Keratinocyte (primary cell): ENCODE measurements at regions not wholly inside any gene's neighbourhood (a gene's known extent, or its start where the extent isn't known, plus 50 kb on each side); places are given as distances from the start of the nearest gene placed in this dataset.

Source experiments
- DNase-seq: peaks from one replicate; pipeline ENCODE4 v3.0.0-alpha.2; 2011; ENCODE audit warnings: low read depth, missing footprints, low spot score
- FAIRE-seq: peaks from 2 replicates; lab custom pipeline; 2011; peaks lifted over from hg19 to GRCh38; lab: Jason Lieb, UNC
- H2AFZ ChIP-seq: 2 replicates; pipeline ENCODE4 v1.6.0; 2012; ENCODE audit warnings: low read length, control low read depth, inconsistent platforms; ENCODE audit not compliant: control insufficient read depth
- H3K27ac ChIP-seq: 2 replicates; pipeline ENCODE4 v1.5.1; 2011; ENCODE audit warnings: low read length; ENCODE audit not compliant: control insufficient read depth, insufficient read depth
- H3K27me3 ChIP-seq: 3 replicates; pipeline ENCODE4 v1.6.0; 2011; ENCODE audit warnings: low read length; ENCODE audit not compliant: control insufficient read depth, insufficient read depth; ENCODE audit errors: extremely low read depth
- H3K36me3 ChIP-seq, 2 experiments: 2 replicates in 1 of 2; 3 replicates in 1 of 2; pipeline ENCODE4 v1.5.1; 2011; ENCODE audit warnings: low read length in 2 of 2, mild to moderate bottlenecking in 1 of 2; ENCODE audit not compliant: control insufficient read depth in 2 of 2, insufficient read depth in 2 of 2; ENCODE audit errors: extremely low read depth in 1 of 2
- H3K4me1 ChIP-seq: 3 replicates; pipeline ENCODE4 v1.5.1; 2011; ENCODE audit warnings: low read length; ENCODE audit not compliant: control insufficient read depth, insufficient read depth; ENCODE audit errors: extremely low read depth
- H3K4me2 ChIP-seq: 3 replicates; pipeline ENCODE4 v1.6.0; 2011; ENCODE audit warnings: low read depth, low read length; ENCODE audit not compliant: control insufficient read depth, insufficient read depth; ENCODE audit errors: extremely low read depth
- H3K4me3 ChIP-seq, 3 experiments: fragments of 200-600 bp in 1 of 3; sonication (generic) in 1 of 3; 2 replicates in 2 of 3; 3 replicates in 1 of 3; pipeline ENCODE4 v1.5.1; 2011 to 2016; ENCODE audit warnings: low read length in 3 of 3, mild to moderate bottlenecking in 3 of 3, control low read depth in 2 of 3, inconsistent platforms in 1 of 3, low read depth in 1 of 3, mixed read lengths in 1 of 3, mixed run types in 1 of 3, moderate library complexity in 1 of 3; ENCODE audit not compliant: control insufficient read depth in 2 of 3, insufficient read depth in 2 of 3; ENCODE audit errors: extremely low read depth in 1 of 3
- H3K79me2 ChIP-seq: 2 replicates; pipeline ENCODE4 v1.6.0; 2012; ENCODE audit warnings: low read length; ENCODE audit not compliant: control insufficient read depth, insufficient read depth
- H3K9ac ChIP-seq: 3 replicates; pipeline ENCODE4 v1.6.0; 2011; ENCODE audit warnings: low read length; ENCODE audit not compliant: control insufficient read depth, insufficient read depth; ENCODE audit errors: extremely low read depth
- H3K9me1 ChIP-seq: 3 replicates; pipeline ENCODE4 v1.6.0; 2011; ENCODE audit warnings: low read length; ENCODE audit not compliant: control insufficient read depth, insufficient read depth; ENCODE audit errors: extremely low read depth
- H3K9me3 ChIP-seq: 2 replicates; pipeline ENCODE4 v1.5.1; 2012; ENCODE audit warnings: low read depth, low read length; ENCODE audit not compliant: control insufficient read depth
- H4K20me1 ChIP-seq: 3 replicates; pipeline ENCODE4 v1.6.0; 2011; ENCODE audit warnings: low read length; ENCODE audit not compliant: control insufficient read depth, insufficient read depth; ENCODE audit errors: extremely low read depth
- CTCF ChIP-seq, 3 experiments: IDR thresholded peaks in 1 of 3; conservative IDR thresholded peaks in 1 of 3; optimal IDR thresholded peaks in 1 of 3; 2 replicates in 2 of 3; 3 replicates in 1 of 3; pipeline versions ENCODE3 to v1.5.1; 2011; ENCODE audit warnings: low read length in 3 of 3, mild to moderate bottlenecking in 3 of 3, moderate library complexity in 2 of 3, control low read depth in 1 of 3, inconsistent platforms in 1 of 3; ENCODE audit not compliant: insufficient read depth in 2 of 3; ENCODE audit errors: extremely low read depth in 1 of 3
- EZH2 ChIP-seq: IDR thresholded peaks from one replicate; pipeline ENCODE4 v1.6.1; 2012; ENCODE audit warnings: inconsistent platforms, mild to moderate bottlenecking, low read length, moderate library complexity
- dilution Hi-C: fragments of 300-500 bp; cut with MboI; formaldehyde crosslinking; loops from one replicate; pipeline ENCODE4 v1.7.0; 2020; ENCODE audit warnings: low sequenced_read_pairs; ENCODE audit not compliant: extremely low pct_ligation_motif_present

GRCh38 chr6:14703586-14703985 lies 542.3 kb upstream of the JARID2 start:
- no peak for DNase-seq
- H4K20me1 ChIP-seq, result no peaks in the 10 kb centered on the region
- H3K9me1 ChIP-seq, result no peaks in the 10 kb centered on the region
- no peaks in the 10 kb centered on the region for H3K27me3 ChIP-seq
- no peak overlapping the region for H3K9ac ChIP-seq
- no peak overlapping the region for H3K4me3 ChIP-seq
- no peak overlapping the region for H2AFZ ChIP-seq
- no peaks in the 10 kb centered on the region for H3K9me3 ChIP-seq
- peaks cover 13% of the 10 kb centered on the region for H3K4me1 ChIP-seq
- no peak overlapping the region for H3K27ac ChIP-seq
- no peaks in the 10 kb centered on the region for H3K79me2 ChIP-seq
- no peak for FAIRE-seq
- dilution Hi-C loops, result no loop called here
- no peak for TF ChIP-seq CTCF (optimal IDR thresholded peaks at IDR 0.05 in 1 of 3, IDR thresholded peaks at IDR 0.05 in 1 of 3, conservative IDR thresholded peaks at IDR 0.05 in 1 of 3; ENCODE audit: extremely low read depth in 1 of 3, insufficient read depth in 2 of 3, low read length in 3 of 3)
- TF ChIP-seq EZH2, result no peak
- H3K36me3 ChIP-seq, result no peaks in the 10 kb centered on the region
- no peak overlapping the region for H3K4me2 ChIP-seq

GRCh38 chr6:14704383-14705271 lies 541.2 kb upstream of the JARID2 start:
- Histone ChIP-seq H3K4me2 (no peak overlapping the region), H3K4me1 (peaks cover 13% of the 10 kb centered on the region), H3K4me3 (no peak overlapping the region), H3K9me1 (no peaks in the 10 kb centered on the region), H4K20me1 (no peaks in the 10 kb centered on the region), H3K79me2 (no peaks in the 10 kb centered on the region), H3K27ac (no peak overlapping the region), H2AFZ (no peak overlapping the region), H3K27me3 (no peaks in the 10 kb centered on the region), H3K9me3 (no peaks in the 10 kb centered on the region), H3K9ac (no peak overlapping the region), H3K36me3 (no peaks in the 10 kb centered on the region)
- DNase-seq (no peak), FAIRE-seq (no peak)
- dilution Hi-C loops, result no loop called here
- TF ChIP-seq EZH2 (no peak), CTCF (optimal IDR thresholded peaks at IDR 0.05 in 1 of 3, IDR thresholded peaks at IDR 0.05 in 1 of 3, conservative IDR thresholded peaks at IDR 0.05 in 1 of 3; ENCODE audit: extremely low read depth in 1 of 3, insufficient read depth in 2 of 3, low read length in 3 of 3) (no peak)
